Prostate gland (tissue), 2 donors: ENCODE measurements at regions not wholly inside any gene's neighbourhood (a gene's known extent, or its start where the extent isn't known, plus 50 kb on each side); places are given as distances from the start of the nearest gene placed in this dataset.

Experiments used
- DNase-seq: peaks from one replicate; pipeline ENCODE4 v3.0.0-alpha.2; 2019; ENCODE audit warnings: low spot score
- H3K27ac ChIP-seq, 2 donors: fragments of 200-600 bp; sonication (generic); 2 replicates each; pipeline ENCODE4 v1.5.1; 2017 to 2019
- H3K27me3 ChIP-seq: fragments of 200-600 bp; sonication (generic); replicated peaks from 2 replicates; pipeline ENCODE4 v1.5.1; 2019; ENCODE audit not compliant: insufficient read depth
- H3K36me3 ChIP-seq, 2 donors: fragments of 200-600 bp; sonication (generic); 1 replicate in 1 of 2; 2 replicates in 1 of 2; pipeline versions ENCODE4 v1.5.1 to v1.8.1; 2017 to 2019
- H3K4me1 ChIP-seq: fragments of 200-600 bp; sonication (generic); replicated peaks from 2 replicates; pipeline ENCODE4 v1.5.1; 2019
- H3K4me3 ChIP-seq, 2 donors: fragments of 200-600 bp; sonication (generic); 2 replicates each; pipeline ENCODE4 v1.5.1; 2017 to 2019
- H3K9me3 ChIP-seq: fragments of 200-600 bp; sonication (generic); 2 replicates; pipeline ENCODE4 v1.5.1; 2017
- POLR2A ChIP-seq: fragments of 450-650 bp; IDR thresholded peaks from one replicate; pipeline ENCODE4 v1.6.1; 2016; ENCODE audit warnings: antibody characterized with exemption, mild to moderate bottlenecking
- POLR2AphosphoS5 ChIP-seq: sonication (generic); formaldehyde crosslinking; IDR thresholded peaks from one replicate; pipeline ENCODE4 v1.6.1; 2017; ENCODE audit warnings: antibody characterized with exemption
- WGBS: methylation state at CpG from one replicate; pipeline ENCODE4 v1.1.5; 2018; 5-methylcytosine and 5-hydroxymethylcytosine counted together
- intact Hi-C: fragments of 100-400 bp; cut with DNase I; formaldehyde crosslinking; loops from one replicate; pipeline ENCODE4 v1.14.2; 2022
- TF ChIP-seq, protein P1 (sequence below), 4 experiments: fragments of 200-600 bp in 2 of 4; fragments of 450-650 bp in 2 of 4; sonication (generic) in 2 of 4; IDR thresholded peaks; 1 replicate in 3 of 4; 2 replicates in 1 of 4; pipeline ENCODE4 v1.5.1; 2016 to 2019; ENCODE audit warnings: antibody characterized with exemption in 4 of 4, mild to moderate bottlenecking in 2 of 4, moderate library complexity in 2 of 4

GRCh38 chr3:148235566-148235965 lies 462.1 kb upstream of the AGTR1 start:
- DNase-seq: no peak
- no peaks in the 10 kb centered on the region for H3K27me3 ChIP-seq
- TF ChIP-seq POLR2AphosphoS5 (no peak), POLR2A (no peak)
- TF ChIP-seq, protein P1, sequence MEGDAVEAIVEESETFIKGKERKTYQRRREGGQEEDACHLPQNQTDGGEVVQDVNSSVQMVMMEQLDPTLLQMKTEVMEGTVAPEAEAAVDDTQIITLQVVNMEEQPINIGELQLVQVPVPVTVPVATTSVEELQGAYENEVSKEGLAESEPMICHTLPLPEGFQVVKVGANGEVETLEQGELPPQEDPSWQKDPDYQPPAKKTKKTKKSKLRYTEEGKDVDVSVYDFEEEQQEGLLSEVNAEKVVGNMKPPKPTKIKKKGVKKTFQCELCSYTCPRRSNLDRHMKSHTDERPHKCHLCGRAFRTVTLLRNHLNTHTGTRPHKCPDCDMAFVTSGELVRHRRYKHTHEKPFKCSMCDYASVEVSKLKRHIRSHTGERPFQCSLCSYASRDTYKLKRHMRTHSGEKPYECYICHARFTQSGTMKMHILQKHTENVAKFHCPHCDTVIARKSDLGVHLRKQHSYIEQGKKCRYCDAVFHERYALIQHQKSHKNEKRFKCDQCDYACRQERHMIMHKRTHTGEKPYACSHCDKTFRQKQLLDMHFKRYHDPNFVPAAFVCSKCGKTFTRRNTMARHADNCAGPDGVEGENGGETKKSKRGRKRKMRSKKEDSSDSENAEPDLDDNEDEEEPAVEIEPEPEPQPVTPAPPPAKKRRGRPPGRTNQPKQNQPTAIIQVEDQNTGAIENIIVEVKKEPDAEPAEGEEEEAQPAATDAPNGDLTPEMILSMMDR (IDR thresholded peaks at IDR 0.05): no peak
- H3K27ac ChIP-seq: no peak overlapping the region
- H3K9me3 ChIP-seq: no peaks in the 10 kb centered on the region
- no peaks in the 10 kb centered on the region for H3K36me3 ChIP-seq
- no peak overlapping the region for H3K4me3 ChIP-seq
- intact Hi-C loops: no loop called here
- no peaks in the 10 kb centered on the region for H3K4me1 ChIP-seq
- 83% methylated on average over 3 of the region's 3 CpGs for whole genome bisulfite sequencing

GRCh38 chr3:148238421-148238821 lies 459.3 kb upstream of the AGTR1 start:
- Histone ChIP-seq H3K27me3 (no peaks in the 10 kb centered on the region), H3K4me1 (no peaks in the 10 kb centered on the region), H3K27ac (no peak overlapping the region), H3K4me3 (no peak overlapping the region), H3K36me3 (no peaks in the 10 kb centered on the region), H3K9me3 (no peaks in the 10 kb centered on the region)
- 89% methylated on average over 1 of the region's 1 CpG for WGBS
- intact Hi-C loops: no loop called here
- no peak for DNase-seq
- no peak for TF ChIP-seq POLR2AphosphoS5
- TF ChIP-seq, protein P1 (IDR thresholded peaks at IDR 0.05): no peak
- TF ChIP-seq POLR2A: no peak

- no peaks in the 10 kb centered on the region for H3K27me3 ChIP-seq
- H3K36me3 ChIP-seq: no peaks in the 10 kb centered on the region
- H3K9me3 ChIP-seq: no peaks in the 10 kb centered on the region
- no peaks in the 10 kb centered on the region for H3K4me1 ChIP-seq
- no peak overlapping the region for H3K27ac ChIP-seq
- H3K4me3 ChIP-seq: no peak overlapping the region
- DNase-seq: no peak
- TF ChIP-seq, protein P1 (IDR thresholded peaks at IDR 0.05): no peak
- no peak for TF ChIP-seq POLR2A
- TF ChIP-seq POLR2AphosphoS5: no peak
- 85% methylated on average over 3 of the region's 3 CpGs for WGBS
- intact Hi-C loops: no loop called here
These were observed 457.4 kb upstream of the AGTR1 start for GRCh38 chr3:148240351-148240750.

- H3K4me1 ChIP-seq: no peaks in the 10 kb centered on the region
- 31% methylated on average over 1 of the region's 1 CpG for WGBS
- no peak overlapping the region for H3K27ac ChIP-seq
- H3K27me3 ChIP-seq: no peaks in the 10 kb centered on the region
- no peak for DNase-seq
- no peak overlapping the region for H3K4me3 ChIP-seq
- intact Hi-C loops: no loop called here
- H3K36me3 ChIP-seq: no peaks in the 10 kb centered on the region
- no peaks in the 10 kb centered on the region for H3K9me3 ChIP-seq
- no peak for TF ChIP-seq POLR2A
- TF ChIP-seq, protein P1 (IDR thresholded peaks at IDR 0.05): no peak
- TF ChIP-seq POLR2AphosphoS5: no peak
These were observed 454.1 kb upstream of the AGTR1 start for GRCh38 chr3:148243609-148244008.

- intact Hi-C loops: no loop called here
- Histone ChIP-seq H3K27ac (no peak overlapping the region), H3K4me1 (no peaks in the 10 kb centered on the region), H3K9me3 (no peaks in the 10 kb centered on the region), H3K27me3 (no peaks in the 10 kb centered on the region), H3K4me3 (no peak overlapping the region), H3K36me3 (no peaks in the 10 kb centered on the region)
- WGBS: 35% methylated on average over 3 of the region's 3 CpGs
- DNase-seq: no peak
- no peak for TF ChIP-seq POLR2A
- TF ChIP-seq POLR2AphosphoS5: no peak
- TF ChIP-seq, protein P1 (IDR thresholded peaks at IDR 0.05): no peak
These were observed 451.3 kb upstream of the AGTR1 start for GRCh38 chr3:148246291-148246923.
